ENCODE measurements at regions not wholly inside any gene's neighbourhood (a gene's known extent, or its start where the extent isn't known, plus 50 kb on each side); places are given as distances from the start of the nearest gene placed in this dataset.

- DNase-seq (ENCODE audit: low read depth, low spot score) (no peak), FAIRE-seq (peak; percentile 28)
- H3K9me3 ChIP-seq (replicated peaks; ENCODE audit: control insufficient read depth, insufficient read depth, low read length), result no peaks in the 10 kb centered on the region
- BruUV-seq (replicated peaks), result no TSS peak
- ChIA-PET CTCF (interaction anchor here (1.0 to 1.3 kb wide), 2 partner anchors 14 to 343 kb away, joined by 3 to 4 read pairs; no protein-coding TSS in a partner anchor), POLR2A (no interaction called here)
- no peaks in the 10 kb centered on the region for H3K79me2 ChIP-seq (ENCODE audit: control insufficient read depth, insufficient read depth, low read length)
- H3K27ac ChIP-seq (ENCODE audit: insufficient read depth, low read depth, low read length), result no peak overlapping the region
- H3K27me3 ChIP-seq (ENCODE audit: control insufficient read depth in 2 of 2, insufficient read depth in 2 of 2, low read length in 2 of 2), result peaks cover 0 to 4% of the 10 kb centered on the region in 2 experiments
- no peak for TF ChIP-seq JUN (IDR thresholded peaks at IDR 0.05; ENCODE audit: borderline replicate concordance, insufficient read depth, insufficient read length, low read depth)
- no peak for TF ChIP-seq MAX (IDR thresholded peaks at IDR 0.05; ENCODE audit: insufficient read depth, insufficient read length)
- no peak for TF ChIP-seq POLR2AphosphoS5 (IDR thresholded peaks at IDR 0.05; ENCODE audit: insufficient read depth, low read depth, low read length)
- TF ChIP-seq POLR2A (IDR thresholded peaks at IDR 0.05; ENCODE audit: low read depth, low read length), result no peak
- no peak for TF ChIP-seq GATA2 (IDR thresholded peaks at IDR 0.05; ENCODE audit: insufficient read depth, insufficient read length, low read depth, low read length)
- TF ChIP-seq CTCF (IDR thresholded peaks at IDR 0.05; ENCODE audit: extremely low read depth in 1 of 2, insufficient read depth in 1 of 2, low read depth in 1 of 2, low read length in 2 of 2), result no peak
- no peak for TF ChIP-seq MYC (IDR thresholded peaks at IDR 0.05; ENCODE audit: low read depth, low read length)
- no peak for TF ChIP-seq FOS (IDR thresholded peaks at IDR 0.05; ENCODE audit: borderline replicate concordance, insufficient read depth, low read length)
- TF ChIP-seq EZH2 (IDR thresholded peaks at IDR 0.05; ENCODE audit: borderline replicate concordance, low read depth, low read length, severe bottlenecking), result no peak
- no peak overlapping the region for H2AFZ ChIP-seq (ENCODE audit: low read depth, low read length)
- H3K4me3 ChIP-seq (replicated peaks in 1 of 3; ENCODE audit: insufficient read depth in 1 of 3, low read depth in 1 of 3, low read length in 3 of 3), result no peak overlapping the region
- intact Hi-C loops (cut with micrococcal nuclease) (no loop called here), dilution Hi-C loops (cut with MboI; ENCODE audit: extremely low pct_ligation_motif_present, low sequenced_read_pairs) (loop anchor here (25.0 kb wide), 1 partner anchor 352 kb away; no protein-coding TSS in a partner anchor)
- H3K9me1 ChIP-seq (replicated peaks; ENCODE audit: control insufficient read depth, extremely low read depth, insufficient read depth, low read length), result no peaks in the 10 kb centered on the region
- no peak overlapping the region for H3K4me2 ChIP-seq (ENCODE audit: insufficient read depth, low read length)
- H3K36me3 ChIP-seq (ENCODE audit: control insufficient read depth in 2 of 2, extremely low read depth in 1 of 2, insufficient read depth in 2 of 2, low read length in 2 of 2), result no peaks in the 10 kb centered on the region
- H3K9ac ChIP-seq (replicated peaks; ENCODE audit: extremely low read depth, insufficient read depth, low read length), result no peak overlapping the region
- H4K20me1 ChIP-seq (replicated peaks; ENCODE audit: control insufficient read depth, extremely low read depth, insufficient read depth, low read length), result no peaks in the 10 kb centered on the region
- no peaks in the 10 kb centered on the region for H3K4me1 ChIP-seq (ENCODE audit: control insufficient read depth, extremely low read depth, insufficient read depth, low read length)
Measured at GRCh38 chr15:38010395-38010794, 76.0 kb downstream of the TMCO5A start.

Measured in endothelial cell of umbilical vein (primary cell).